Progenitor cell of endocrine pancreas (in vitro differentiated cells): ENCODE measurements at regions not wholly inside any gene's neighbourhood (a gene's known extent, or its start where the extent isn't known, plus 50 kb on each side); places are given as distances from the start of the nearest gene placed in this dataset.

Experiments used
- DNase-seq: peaks from one replicate; pipeline ENCODE4 v3.0.0; 2021; ENCODE audit warnings: low spot score; ENCODE audit not compliant: unreplicated experiment
- H3K27ac Mint-ChIP-seq: 2 replicates; pipeline ENCODE4 v1.8.0; 2021; ENCODE audit warnings: mild to moderate bottlenecking, moderate library complexity, mixed read lengths
- H3K27me3 Mint-ChIP-seq: 2 replicates; pipeline ENCODE4 v1.8.0; 2021; ENCODE audit warnings: mixed read lengths
- H3K36me3 Mint-ChIP-seq: 2 replicates; pipeline ENCODE4 v1.8.0; 2022; ENCODE audit warnings: mixed read lengths; ENCODE audit not compliant: insufficient read depth
- H3K4me1 Mint-ChIP-seq: 2 replicates; pipeline ENCODE4 v1.8.0; 2021; ENCODE audit warnings: low read depth, mixed read lengths
- H3K4me3 Mint-ChIP-seq: 2 replicates; pipeline ENCODE4 v1.8.0; 2021; ENCODE audit warnings: low read depth, mild to moderate bottlenecking, moderate library complexity, mixed read lengths
- H3K9me3 Mint-ChIP-seq: 2 replicates; pipeline ENCODE4 v1.8.0; 2021; ENCODE audit warnings: low read depth, mixed read lengths
- TF ChIP-seq, protein P1 (sequence below): fragments of 200-600 bp; sonication (generic); IDR thresholded peaks from one replicate; pipeline ENCODE4 v1.5.0; 2021; ENCODE audit warnings: antibody characterized with exemption, mild to moderate bottlenecking; ENCODE audit not compliant: unreplicated experiment

DNA sequence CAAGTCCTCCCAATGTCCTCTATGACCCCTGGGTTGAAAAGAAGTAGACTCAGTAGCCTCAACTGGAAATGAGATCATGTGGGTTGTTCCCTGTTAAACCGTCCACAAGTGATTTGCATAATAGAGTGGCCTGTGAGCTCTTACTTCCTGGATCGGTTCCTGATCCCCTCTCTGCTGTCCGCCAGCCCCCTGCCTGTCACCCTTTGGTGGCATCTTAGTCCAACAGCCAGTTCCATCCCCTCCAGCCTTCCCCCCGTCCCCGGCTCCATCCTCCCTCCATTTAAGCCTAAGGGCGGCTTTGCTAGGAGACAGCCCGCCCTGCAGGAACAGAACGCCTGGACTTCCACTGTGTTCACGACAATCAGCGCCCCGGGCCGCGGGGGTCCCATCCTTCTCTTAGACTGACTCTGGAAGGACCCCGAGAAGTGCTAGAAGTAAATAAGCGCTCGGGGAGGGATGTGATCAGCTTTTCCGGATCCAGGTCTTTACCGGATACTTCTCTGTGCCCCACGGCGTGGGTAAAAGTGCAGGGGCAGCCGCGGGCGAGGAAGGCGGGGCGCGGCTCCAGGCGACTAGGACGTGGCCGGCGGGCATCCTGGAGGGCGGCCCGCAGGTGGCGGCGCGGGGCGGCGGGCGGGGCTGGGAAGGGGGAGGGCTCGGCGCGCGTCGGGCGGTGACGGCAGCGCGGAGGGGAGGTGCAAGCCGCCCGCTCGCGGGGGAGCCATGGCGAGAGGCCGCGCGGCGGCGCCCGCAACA lies 51.2 kb upstream of the ULK4 start:
- peak; percentile 44 for DNase-seq

DNA sequence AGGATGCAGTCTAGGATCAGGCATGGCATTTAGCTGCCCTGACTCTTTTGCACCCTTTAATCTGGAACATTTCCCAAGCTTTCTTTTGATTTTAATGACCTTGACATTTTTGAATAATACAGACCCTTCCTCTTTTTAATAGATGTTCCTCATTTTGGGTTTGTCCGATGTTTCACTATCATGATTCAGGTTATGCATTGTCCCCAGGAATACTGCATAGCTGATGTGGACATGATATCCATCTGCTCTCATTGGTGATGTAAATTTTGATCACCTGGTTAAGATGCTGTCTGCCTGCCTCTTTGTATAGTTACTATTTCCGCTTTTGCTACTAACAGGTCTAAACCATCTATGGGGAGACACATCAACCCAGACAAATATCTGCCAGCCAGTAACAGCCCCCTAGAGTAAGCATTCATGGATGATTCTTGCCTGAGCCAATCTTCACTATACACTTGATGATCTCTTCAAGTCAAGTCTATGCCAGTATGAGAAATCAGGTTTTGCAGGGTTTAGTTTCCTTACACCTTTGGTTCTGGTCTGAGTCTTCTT lies 50.6 kb upstream of the ULK4 start:
- peaks cover 9% of the 10 kb centered on the region for H3K4me1 Mint-ChIP-seq

More for the DNA sequence above, 51.2 kb upstream of the ULK4 start:
- H3K4me1 Mint-ChIP-seq, result peaks cover 9% of the 10 kb centered on the region
- H3K4me3 Mint-ChIP-seq, result peak overlapping the region; percentile 84
- H3K9me3 Mint-ChIP-seq, result no peaks in the 10 kb centered on the region
- peaks cover 4% of the 10 kb centered on the region for H3K27me3 Mint-ChIP-seq
- TF ChIP-seq, protein P1, sequence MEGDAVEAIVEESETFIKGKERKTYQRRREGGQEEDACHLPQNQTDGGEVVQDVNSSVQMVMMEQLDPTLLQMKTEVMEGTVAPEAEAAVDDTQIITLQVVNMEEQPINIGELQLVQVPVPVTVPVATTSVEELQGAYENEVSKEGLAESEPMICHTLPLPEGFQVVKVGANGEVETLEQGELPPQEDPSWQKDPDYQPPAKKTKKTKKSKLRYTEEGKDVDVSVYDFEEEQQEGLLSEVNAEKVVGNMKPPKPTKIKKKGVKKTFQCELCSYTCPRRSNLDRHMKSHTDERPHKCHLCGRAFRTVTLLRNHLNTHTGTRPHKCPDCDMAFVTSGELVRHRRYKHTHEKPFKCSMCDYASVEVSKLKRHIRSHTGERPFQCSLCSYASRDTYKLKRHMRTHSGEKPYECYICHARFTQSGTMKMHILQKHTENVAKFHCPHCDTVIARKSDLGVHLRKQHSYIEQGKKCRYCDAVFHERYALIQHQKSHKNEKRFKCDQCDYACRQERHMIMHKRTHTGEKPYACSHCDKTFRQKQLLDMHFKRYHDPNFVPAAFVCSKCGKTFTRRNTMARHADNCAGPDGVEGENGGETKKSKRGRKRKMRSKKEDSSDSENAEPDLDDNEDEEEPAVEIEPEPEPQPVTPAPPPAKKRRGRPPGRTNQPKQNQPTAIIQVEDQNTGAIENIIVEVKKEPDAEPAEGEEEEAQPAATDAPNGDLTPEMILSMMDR, result no peak
- H3K27ac Mint-ChIP-seq, result peak overlapping the region; percentile 87
- H3K36me3 Mint-ChIP-seq, result no peaks in the 10 kb centered on the region

More for the DNA sequence above, 50.6 kb upstream of the ULK4 start:
- DNase-seq, result no peak
- TF ChIP-seq, protein P1, result no peak
- Mint-ChIP-seq H3K4me3 (peak overlapping the region; percentile 84), H3K36me3 (no peaks in the 10 kb centered on the region), H3K27ac (peak overlapping the region; percentile 33), H3K9me3 (no peaks in the 10 kb centered on the region), H3K27me3 (peaks cover 4% of the 10 kb centered on the region)
